Smooth muscle cell (in vitro differentiated cells): ENCODE measurements at regions not wholly inside any gene's neighbourhood (a gene's known extent, or its start where the extent isn't known, plus 50 kb on each side); places are given as distances from the start of the nearest gene placed in this dataset.

Source experiments
- DNase-seq: peaks from one replicate; lab custom pipeline; 2025; ENCODE audit not compliant: unreplicated experiment; lab: John Stamatoyannopoulos, UW
- H2AFZ ChIP-seq: fragments of 200-600 bp; sonication (generic); 2 replicates; pipeline ENCODE4 v1.6.0; 2016; ENCODE audit warnings: antibody characterized with exemption, low read depth, mild to moderate bottlenecking
- H3F3A ChIP-seq: fragments of 200-600 bp; sonication (generic); 2 replicates; pipeline ENCODE4 v1.6.0; 2017; ENCODE audit warnings: antibody characterized with exemption, low read depth
- H3K27ac ChIP-seq: fragments of 200-600 bp; sonication (generic); 2 replicates; pipeline ENCODE4 v1.5.1; 2016; ENCODE audit warnings: low read depth, mild to moderate bottlenecking
- H3K27me3 ChIP-seq: fragments of 200-600 bp; sonication (generic); 2 replicates; pipeline ENCODE4 v1.6.1; 2016; ENCODE audit warnings: low read depth, mild to moderate bottlenecking
- H3K36me3 ChIP-seq: fragments of 200-600 bp; sonication (generic); 2 replicates; pipeline ENCODE4 v1.5.1; 2016; ENCODE audit warnings: low read depth
- H3K4me1 ChIP-seq: fragments of 200-600 bp; sonication (generic); 2 replicates; pipeline ENCODE4 v1.5.1; 2016; ENCODE audit warnings: low read depth
- H3K4me2 ChIP-seq: fragments of 200-600 bp; sonication (generic); 2 replicates; pipeline ENCODE4 v1.6.0; 2016; ENCODE audit warnings: mild to moderate bottlenecking
- H3K4me3 ChIP-seq: fragments of 200-600 bp; sonication (generic); 2 replicates; pipeline ENCODE4 v1.5.1; 2016; ENCODE audit warnings: mild to moderate bottlenecking
- H3K79me2 ChIP-seq: fragments of 200-600 bp; sonication (generic); 2 replicates; pipeline ENCODE4 v1.6.0; 2016; ENCODE audit warnings: low read depth, mild to moderate bottlenecking
- H3K9ac ChIP-seq: fragments of 200-600 bp; sonication (generic); 2 replicates; pipeline ENCODE4 v1.6.0; 2016; ENCODE audit warnings: low read depth
- H3K9me3 ChIP-seq: fragments of 200-600 bp; sonication (generic); replicated peaks from 2 replicates; pipeline ENCODE4 v1.5.1; 2016; ENCODE audit warnings: low read depth
- H4K20me1 ChIP-seq: fragments of 200-600 bp; sonication (generic); 2 replicates; pipeline ENCODE4 v1.6.0; 2016; ENCODE audit warnings: low read depth
- WGBS: methylation state at CpG from one replicate; pipeline ENCODE4 v1.1.7; 2016; ENCODE audit warnings: low lambda C conversion rate; 5-methylcytosine and 5-hydroxymethylcytosine counted together
- TF ChIP-seq, protein P1 (sequence below): fragments of 200-600 bp; sonication (generic); IDR thresholded peaks from 2 replicates; pipeline ENCODE4 v1.5.1; 2017; ENCODE audit warnings: borderline replicate concordance, mild to moderate bottlenecking, antibody characterized with exemption; ENCODE audit not compliant: insufficient read depth, poor library complexity, severe bottlenecking

DNA sequence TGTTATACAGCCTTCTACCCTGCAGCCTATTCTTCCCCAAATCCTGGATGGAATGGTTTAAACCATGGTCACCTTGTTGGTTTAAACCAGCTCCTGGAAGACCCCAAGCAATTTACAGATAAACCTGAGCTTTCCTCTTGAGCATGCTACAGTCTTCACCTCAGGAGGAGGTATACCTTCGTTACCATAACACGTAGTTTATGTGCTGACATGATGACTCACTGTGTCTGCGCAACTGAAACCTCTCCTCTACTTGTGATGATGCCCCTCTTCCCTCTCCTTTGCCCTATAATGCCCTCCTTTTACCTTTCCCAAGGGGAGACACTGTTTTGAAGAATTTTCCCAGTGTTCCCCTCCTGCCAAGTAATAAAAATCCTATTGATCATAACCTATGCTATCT, 457.3 kb upstream of the RGS18 start:
- Histone ChIP-seq H3K9ac (no peak overlapping the region), H3K4me3 (no peak overlapping the region), H3K27ac (no peak overlapping the region), H3K36me3 (no peaks in the 10 kb centered on the region), H4K20me1 (no peaks in the 10 kb centered on the region), H3K79me2 (no peaks in the 10 kb centered on the region), H3K4me1 (no peaks in the 10 kb centered on the region), H2AFZ (no peak overlapping the region), H3K27me3 (no peaks in the 10 kb centered on the region), H3K9me3 (no peaks in the 10 kb centered on the region), H3K4me2 (no peak overlapping the region), H3F3A (no peaks in the 10 kb centered on the region)
- no peak for DNase-seq
- 85% methylated on average over 3 of the region's 3 CpGs for WGBS
- TF ChIP-seq, protein P1, sequence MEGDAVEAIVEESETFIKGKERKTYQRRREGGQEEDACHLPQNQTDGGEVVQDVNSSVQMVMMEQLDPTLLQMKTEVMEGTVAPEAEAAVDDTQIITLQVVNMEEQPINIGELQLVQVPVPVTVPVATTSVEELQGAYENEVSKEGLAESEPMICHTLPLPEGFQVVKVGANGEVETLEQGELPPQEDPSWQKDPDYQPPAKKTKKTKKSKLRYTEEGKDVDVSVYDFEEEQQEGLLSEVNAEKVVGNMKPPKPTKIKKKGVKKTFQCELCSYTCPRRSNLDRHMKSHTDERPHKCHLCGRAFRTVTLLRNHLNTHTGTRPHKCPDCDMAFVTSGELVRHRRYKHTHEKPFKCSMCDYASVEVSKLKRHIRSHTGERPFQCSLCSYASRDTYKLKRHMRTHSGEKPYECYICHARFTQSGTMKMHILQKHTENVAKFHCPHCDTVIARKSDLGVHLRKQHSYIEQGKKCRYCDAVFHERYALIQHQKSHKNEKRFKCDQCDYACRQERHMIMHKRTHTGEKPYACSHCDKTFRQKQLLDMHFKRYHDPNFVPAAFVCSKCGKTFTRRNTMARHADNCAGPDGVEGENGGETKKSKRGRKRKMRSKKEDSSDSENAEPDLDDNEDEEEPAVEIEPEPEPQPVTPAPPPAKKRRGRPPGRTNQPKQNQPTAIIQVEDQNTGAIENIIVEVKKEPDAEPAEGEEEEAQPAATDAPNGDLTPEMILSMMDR = no peak

DNA sequence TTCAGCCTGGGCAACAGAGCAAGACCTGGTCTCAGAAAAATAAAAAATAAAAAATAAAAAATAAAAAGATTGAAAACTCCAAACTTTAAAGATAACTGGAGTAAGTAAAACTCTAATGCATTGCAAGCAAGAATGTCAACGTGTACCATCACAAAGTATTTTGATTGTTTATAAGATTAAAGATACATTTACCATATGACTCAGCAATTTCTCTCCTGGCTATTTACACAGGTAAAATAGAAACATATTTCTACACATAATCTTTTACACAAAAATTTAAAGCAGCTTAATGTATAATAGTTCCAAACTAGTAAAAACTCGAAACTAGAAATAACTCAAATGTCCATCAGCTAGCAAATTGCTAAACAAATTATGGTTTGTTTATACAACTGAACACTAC, 456.1 kb upstream of the RGS18 start:
- DNase-seq = no peak
- TF ChIP-seq, protein P1 = no peak
- H4K20me1 ChIP-seq = no peaks in the 10 kb centered on the region
- H3K36me3 ChIP-seq = no peaks in the 10 kb centered on the region
- no peak overlapping the region for H3K27ac ChIP-seq
- no peak overlapping the region for H3K9ac ChIP-seq
- H3F3A ChIP-seq = no peaks in the 10 kb centered on the region
- no peak overlapping the region for H2AFZ ChIP-seq
- no peaks in the 10 kb centered on the region for H3K9me3 ChIP-seq
- WGBS = 87% methylated on average over 2 of the region's 2 CpGs
- H3K4me2 ChIP-seq = no peak overlapping the region
- H3K27me3 ChIP-seq = no peaks in the 10 kb centered on the region
- H3K79me2 ChIP-seq = no peaks in the 10 kb centered on the region
- H3K4me3 ChIP-seq = no peak overlapping the region
- no peaks in the 10 kb centered on the region for H3K4me1 ChIP-seq

DNA sequence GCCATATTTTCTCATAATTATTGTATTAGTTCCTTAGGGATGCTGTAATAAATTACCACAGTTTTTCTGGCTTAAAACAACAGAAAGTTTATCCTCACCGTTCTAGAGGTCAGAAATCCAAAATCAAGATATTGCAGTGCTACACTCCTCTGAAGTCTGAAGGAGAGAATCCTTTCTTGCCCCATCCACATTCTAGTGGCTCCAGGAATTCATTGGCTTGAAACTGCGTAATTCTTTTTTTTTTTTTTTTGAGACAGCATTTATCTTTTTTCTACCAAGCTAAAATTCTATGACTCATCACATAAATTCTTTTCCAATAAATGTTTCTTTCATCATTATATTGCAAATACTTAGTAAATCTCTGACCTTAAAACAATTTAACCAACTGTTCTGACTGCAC, 451.0 kb upstream of the RGS18 start:
- Histone ChIP-seq H3K27ac (no peak overlapping the region), H3K79me2 (no peaks in the 10 kb centered on the region), H3K9me3 (no peaks in the 10 kb centered on the region), H3K4me2 (no peak overlapping the region), H3K4me3 (no peak overlapping the region), H2AFZ (no peak overlapping the region), H3F3A (no peaks in the 10 kb centered on the region), H4K20me1 (no peaks in the 10 kb centered on the region), H3K27me3 (no peaks in the 10 kb centered on the region), H3K36me3 (no peaks in the 10 kb centered on the region), H3K9ac (no peak overlapping the region), H3K4me1 (no peaks in the 10 kb centered on the region)
- WGBS = 72% methylated on average over 2 of the region's 2 CpGs
- TF ChIP-seq, protein P1 = no peak
- DNase-seq = no peak

GRCh38 chr1:191709215-191709614, 449.0 kb upstream of the RGS18 start:
- no peaks in the 10 kb centered on the region for H3K36me3 ChIP-seq
- TF ChIP-seq, protein P1 = no peak

More at GRCh38 chr1:191709215-191709614, 449.0 kb upstream of the RGS18 start:
- no peak overlapping the region for H3K9ac ChIP-seq
- no peaks in the 10 kb centered on the region for H3F3A ChIP-seq
- WGBS = 83% methylated on average over 2 of the region's 2 CpGs
- no peaks in the 10 kb centered on the region for H3K27me3 ChIP-seq
- no peak overlapping the region for H3K27ac ChIP-seq
- H3K4me1 ChIP-seq = no peaks in the 10 kb centered on the region
- no peaks in the 10 kb centered on the region for H3K79me2 ChIP-seq
- no peaks in the 10 kb centered on the region for H4K20me1 ChIP-seq
- H3K4me3 ChIP-seq = no peak overlapping the region
- no peaks in the 10 kb centered on the region for H3K9me3 ChIP-seq
- H2AFZ ChIP-seq = no peak overlapping the region
- H3K4me2 ChIP-seq = no peak overlapping the region
- DNase-seq = no peak
